ENCODE measurements at regions not wholly inside any gene's neighbourhood (a gene's known extent, or its start where the extent isn't known, plus 50 kb on each side); places are given as distances from the start of the nearest gene placed in this dataset.

- ChIA-PET CTCF (interaction anchor here (0.6 to 1.2 kb wide), 2 partner anchors 15 to 293 kb away, joined by 3 read pairs; no protein-coding TSS in a partner anchor), POLR2A (no interaction called here)
- TF ChIP-seq CTCF (IDR thresholded peaks at IDR 0.05), result no peak
- no peaks in the 10 kb centered on the region for H3K4me1 Mint-ChIP-seq (ENCODE audit: low read depth)
- H3K4me3 Mint-ChIP-seq, result no peak overlapping the region
- DNase-seq (no peak), ATAC-seq (no peak)
- no peak overlapping the region for H3K27ac Mint-ChIP-seq
- intact Hi-C loops (cut with micrococcal nuclease), result no loop called here
- no peaks in the 10 kb centered on the region for H3K27me3 Mint-ChIP-seq
- no peaks in the 10 kb centered on the region for H3K36me3 Mint-ChIP-seq (ENCODE audit: low read depth)
- H3K9me3 Mint-ChIP-seq, result no peaks in the 10 kb centered on the region
Measured at GRCh38 chr4:98744372-98745150, 86.2 kb upstream of the TSPAN5 start.

GRCh38 chr4:98741952-98742351 is 83.5 kb upstream of the TSPAN5 start:
- intact Hi-C loops (cut with micrococcal nuclease), result no loop called here
- ATAC-seq, result no peak
- TF ChIP-seq CTCF (IDR thresholded peaks at IDR 0.05), result no peak
- Mint-ChIP-seq H3K27ac (no peak overlapping the region), H3K4me1 (ENCODE audit: low read depth) (no peaks in the 10 kb centered on the region), H3K36me3 (ENCODE audit: low read depth) (peaks cover 1% of the 10 kb centered on the region), H3K4me3 (no peak overlapping the region), H3K9me3 (peaks cover 5% of the 10 kb centered on the region), H3K27me3 (no peaks in the 10 kb centered on the region)
- no peak for DNase-seq
- CTCF ChIA-PET, result interaction anchor here (1.2 to 1.3 kb wide), 2 partner anchors 10 to 31 kb away, joined by 3 read pairs; no protein-coding TSS in a partner anchor
- POLR2A ChIA-PET, result no interaction called here

GRCh38 chr4:98739751-98740150 is 81.3 kb upstream of the TSPAN5 start:
- POLR2A ChIA-PET, result no interaction called here
- ATAC-seq, result no peak
- peaks cover 1% of the 10 kb centered on the region for H3K36me3 Mint-ChIP-seq (ENCODE audit: low read depth)

GRCh38 chr4:98733601-98734000 is 75.2 kb upstream of the TSPAN5 start:
- DNase-seq (no peak), ATAC-seq (no peak)
- Mint-ChIP-seq H3K4me3 (no peak overlapping the region), H3K27me3 (no peaks in the 10 kb centered on the region), H3K36me3 (ENCODE audit: low read depth) (no peaks in the 10 kb centered on the region), H3K27ac (no peak overlapping the region), H3K9me3 (peaks cover 5% of the 10 kb centered on the region), H3K4me1 (ENCODE audit: low read depth) (peaks cover under 1% of the 10 kb centered on the region)
- intact Hi-C loops (cut with micrococcal nuclease), result no loop called here
- no peak for TF ChIP-seq CTCF (IDR thresholded peaks at IDR 0.05)
- ChIA-PET POLR2A (no interaction called here), CTCF (no interaction called here)

More at GRCh38 chr4:98739751-98740150, 81.3 kb upstream of the TSPAN5 start:
- H3K4me1 Mint-ChIP-seq (ENCODE audit: low read depth), result no peaks in the 10 kb centered on the region
- no peak for TF ChIP-seq CTCF (IDR thresholded peaks at IDR 0.05)
- H3K4me3 Mint-ChIP-seq, result no peak overlapping the region
- H3K27me3 Mint-ChIP-seq, result no peaks in the 10 kb centered on the region
- peaks cover 5% of the 10 kb centered on the region for H3K9me3 Mint-ChIP-seq
- CTCF ChIA-PET, result no interaction called here
- H3K27ac Mint-ChIP-seq, result no peak overlapping the region
- no peak for DNase-seq
- intact Hi-C loops (cut with micrococcal nuclease), result no loop called here

GRCh38 chr4:98728871-98729270 is 70.5 kb upstream of the TSPAN5 start:
- intact Hi-C loops (cut with micrococcal nuclease), result no loop called here
- Mint-ChIP-seq H3K9me3 (peaks cover 11% of the 10 kb centered on the region), H3K4me1 (ENCODE audit: low read depth) (peaks cover 5% of the 10 kb centered on the region), H3K27ac (no peak overlapping the region), H3K36me3 (ENCODE audit: low read depth) (peaks cover 5% of the 10 kb centered on the region), H3K4me3 (no peak overlapping the region), H3K27me3 (no peaks in the 10 kb centered on the region)
- ChIA-PET POLR2A (no interaction called here), CTCF (interaction anchor here (1.0 kb wide), 1 partner anchor 16 kb away, joined by 3 read pairs; no protein-coding TSS in a partner anchor)
- TF ChIP-seq CTCF (IDR thresholded peaks at IDR 0.05), result no peak
- no peak for ATAC-seq
- DNase-seq, result no peak
